Tibial nerve (tissue), 4 donors: ENCODE measurements at regions not wholly inside any gene's neighbourhood (a gene's known extent, or its start where the extent isn't known, plus 50 kb on each side); places are given as distances from the start of the nearest gene placed in this dataset.

Source experiments
- DNase-seq, 2 donors: peaks; one replicate each; pipeline ENCODE4 v3.0.0-alpha.2; 2019; ENCODE audit warnings: low spot score in 2 of 2
- H3K27ac ChIP-seq, 4 donors: fragments of 200-600 bp; sonication (generic) in 3 of 4; one replicate each; pipeline ENCODE4 v1.5.1; 2017 to 2019; ENCODE audit warnings: mild to moderate bottlenecking in 1 of 4
- H3K27me3 ChIP-seq, 2 donors: fragments of 200-600 bp; sonication (generic) in 1 of 2; one replicate each; pipeline versions ENCODE4 v1.5.1 to v1.6.0; 2017 to 2019
- H3K36me3 ChIP-seq, 3 donors: fragments of 200-600 bp; sonication (generic); one replicate each; pipeline ENCODE4 v1.5.1; 2018 to 2019
- H3K4me1 ChIP-seq, 4 donors: fragments of 200-600 bp; sonication (generic) in 3 of 4; one replicate each; pipeline ENCODE4 v1.5.1; 2017 to 2019
- H3K4me3 ChIP-seq, 4 donors: fragments of 200-600 bp; sonication (generic) in 3 of 4; one replicate each; pipeline ENCODE4 v1.5.1; 2017 to 2019; ENCODE audit warnings: mild to moderate bottlenecking in 1 of 4, moderate library complexity in 1 of 4
- H3K9me3 ChIP-seq, 4 donors: fragments of 200-600 bp; sonication (generic) in 3 of 4; one replicate each; pipeline ENCODE4 v1.5.1; 2017 to 2019
- EP300 ChIP-seq, 2 donors: sonication (generic); formaldehyde crosslinking; IDR thresholded peaks; one replicate each; pipeline ENCODE4 v1.6.1; 2017; ENCODE audit warnings: antibody characterized with exemption in 2 of 2, mild to moderate bottlenecking in 1 of 2
- POLR2A ChIP-seq, 2 donors: fragments of 450-650 bp; IDR thresholded peaks; one replicate each; pipeline ENCODE4 v1.6.1; 2017; ENCODE audit warnings: antibody characterized with exemption in 2 of 2, mild to moderate bottlenecking in 2 of 2, moderate library complexity in 2 of 2
- WGBS, 2 donors: methylation state at CpG; one replicate each; pipeline ENCODE4 v1.1.5; 2018; 5-methylcytosine and 5-hydroxymethylcytosine counted together
- TF ChIP-seq, protein P1 (sequence below), 5 experiments: fragments of 200-600 bp in 3 of 5; fragments of 450-650 bp in 2 of 5; sonication (generic) in 3 of 5; IDR thresholded peaks; one replicate each; pipeline ENCODE4 v1.5.1; 2016 to 2019; ENCODE audit warnings: antibody characterized with exemption in 5 of 5, mild to moderate bottlenecking in 3 of 5, moderate library complexity in 2 of 5

GRCh38 chr3:143183665-143183964 lies 64.0 kb downstream of the CHST2 start:
- H3K4me1 ChIP-seq = no peaks in the 10 kb centered on the region
- WGBS, 2 donors = 82 to 88% methylated on average over 4 of the region's 4 CpGs
- no peaks in the 10 kb centered on the region for H3K36me3 ChIP-seq
- H3K9me3 ChIP-seq = peaks cover 0 to 9% (median 0%) of the 10 kb centered on the region in 4 donors
- TF ChIP-seq, protein P1, sequence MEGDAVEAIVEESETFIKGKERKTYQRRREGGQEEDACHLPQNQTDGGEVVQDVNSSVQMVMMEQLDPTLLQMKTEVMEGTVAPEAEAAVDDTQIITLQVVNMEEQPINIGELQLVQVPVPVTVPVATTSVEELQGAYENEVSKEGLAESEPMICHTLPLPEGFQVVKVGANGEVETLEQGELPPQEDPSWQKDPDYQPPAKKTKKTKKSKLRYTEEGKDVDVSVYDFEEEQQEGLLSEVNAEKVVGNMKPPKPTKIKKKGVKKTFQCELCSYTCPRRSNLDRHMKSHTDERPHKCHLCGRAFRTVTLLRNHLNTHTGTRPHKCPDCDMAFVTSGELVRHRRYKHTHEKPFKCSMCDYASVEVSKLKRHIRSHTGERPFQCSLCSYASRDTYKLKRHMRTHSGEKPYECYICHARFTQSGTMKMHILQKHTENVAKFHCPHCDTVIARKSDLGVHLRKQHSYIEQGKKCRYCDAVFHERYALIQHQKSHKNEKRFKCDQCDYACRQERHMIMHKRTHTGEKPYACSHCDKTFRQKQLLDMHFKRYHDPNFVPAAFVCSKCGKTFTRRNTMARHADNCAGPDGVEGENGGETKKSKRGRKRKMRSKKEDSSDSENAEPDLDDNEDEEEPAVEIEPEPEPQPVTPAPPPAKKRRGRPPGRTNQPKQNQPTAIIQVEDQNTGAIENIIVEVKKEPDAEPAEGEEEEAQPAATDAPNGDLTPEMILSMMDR (IDR thresholded peaks at IDR 0.05) = no peak
- TF ChIP-seq POLR2A (IDR thresholded peaks at IDR 0.05) = no peak
- no peak for TF ChIP-seq EP300 (IDR thresholded peaks at IDR 0.05)
- H3K27me3 ChIP-seq = no peaks in the 10 kb centered on the region
- no peak overlapping the region for H3K27ac ChIP-seq
- DNase-seq = no peak
- H3K4me3 ChIP-seq = no peak overlapping the region

DNA sequence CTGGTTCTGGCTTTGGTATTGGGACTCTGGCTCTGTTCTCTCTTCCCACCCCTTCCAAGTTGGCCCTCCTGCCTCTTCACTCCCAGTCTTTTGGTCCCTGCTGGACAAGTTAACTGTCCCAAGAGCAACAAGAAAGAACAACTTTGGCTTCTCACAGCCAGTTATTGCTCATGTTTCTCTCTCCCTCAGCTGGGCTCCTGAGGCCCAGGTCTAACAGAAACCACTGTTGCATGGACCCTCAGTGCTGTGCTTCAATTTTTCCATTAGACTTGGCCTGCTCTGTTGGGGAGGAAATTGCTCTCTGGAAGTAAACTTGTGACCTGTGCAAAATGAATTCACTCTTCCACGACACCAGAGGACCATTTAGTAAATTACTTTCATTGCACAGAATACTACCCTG lies 64.5 kb downstream of the CHST2 start:
- no peak overlapping the region for H3K27ac ChIP-seq
- H3K4me3 ChIP-seq = no peak overlapping the region
- H3K27me3 ChIP-seq = no peaks in the 10 kb centered on the region
- DNase-seq = no peak
- H3K36me3 ChIP-seq = no peaks in the 10 kb centered on the region
- H3K9me3 ChIP-seq = peaks cover 0 to 9% (median 0%) of the 10 kb centered on the region in 4 donors
- TF ChIP-seq EP300 (IDR thresholded peaks at IDR 0.05) (no peak), POLR2A (IDR thresholded peaks at IDR 0.05) (no peak)
- TF ChIP-seq, protein P1 (IDR thresholded peaks at IDR 0.05) = no peak
- no peaks in the 10 kb centered on the region for H3K4me1 ChIP-seq
- 65 to 78% methylated on average over 1 of the region's 1 CpG for WGBS, 2 donors

- Histone ChIP-seq H3K4me3 (no peak overlapping the region), H3K36me3 (no peaks in the 10 kb centered on the region), H3K27ac (no peak overlapping the region), H3K9me3 (peaks cover 0 to 9% (median 0%) of the 10 kb centered on the region in 4 donors), H3K27me3 (no peaks in the 10 kb centered on the region), H3K4me1 (no peaks in the 10 kb centered on the region)
- TF ChIP-seq, protein P1 (IDR thresholded peaks at IDR 0.05) = no peak
- TF ChIP-seq POLR2A (IDR thresholded peaks at IDR 0.05) (no peak), EP300 (IDR thresholded peaks at IDR 0.05) (no peak)
- DNase-seq = no peak
Measured at GRCh38 chr3:143185401-143185800, 65.8 kb downstream of the CHST2 start.

- WGBS, 2 donors = 91 to 93% methylated on average over 1 of the region's 1 CpG
- Histone ChIP-seq H3K9me3 (no peaks in the 10 kb centered on the region), H3K4me3 (no peak overlapping the region), H3K36me3 (no peaks in the 10 kb centered on the region), H3K4me1 (no peaks in the 10 kb centered on the region), H3K27me3 (no peaks in the 10 kb centered on the region), H3K27ac (no peak overlapping the region)
- DNase-seq = no peak
- TF ChIP-seq, protein P1 (IDR thresholded peaks at IDR 0.05) = no peak
- no peak for TF ChIP-seq POLR2A (IDR thresholded peaks at IDR 0.05)
- no peak for TF ChIP-seq EP300 (IDR thresholded peaks at IDR 0.05)
Measured at GRCh38 chr3:143187111-143187510, 67.5 kb downstream of the CHST2 start.

DNA sequence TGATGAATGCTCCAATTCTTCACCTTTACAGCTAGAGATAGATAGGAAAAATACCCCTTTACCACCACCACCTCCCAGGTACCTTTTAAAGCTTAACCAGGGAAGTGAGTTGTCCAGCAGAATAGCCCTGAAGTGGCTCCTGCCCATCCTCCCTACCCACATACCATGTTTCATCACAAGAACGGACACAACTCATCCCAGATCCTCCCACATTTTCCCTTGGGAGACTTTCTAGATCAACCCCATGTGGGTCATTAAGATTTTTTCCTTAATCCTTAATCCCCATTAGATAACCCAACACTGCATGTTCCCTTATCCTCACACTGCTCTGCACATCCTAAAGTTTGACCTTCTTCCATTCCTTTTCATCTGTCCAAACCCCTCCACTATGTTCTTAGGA lies 69.3 kb downstream of the CHST2 start:
- H3K4me1 ChIP-seq = no peaks in the 10 kb centered on the region
- DNase-seq = no peak
- H3K27me3 ChIP-seq = no peaks in the 10 kb centered on the region
- WGBS, 2 donors = 73 to 76% methylated on average over 1 of the region's 1 CpG
- TF ChIP-seq EP300 (IDR thresholded peaks at IDR 0.05) (no peak), POLR2A (IDR thresholded peaks at IDR 0.05) (no peak)
- TF ChIP-seq, protein P1 (IDR thresholded peaks at IDR 0.05) = no peak
- H3K9me3 ChIP-seq = no peaks in the 10 kb centered on the region
- H3K36me3 ChIP-seq = no peaks in the 10 kb centered on the region
- no peak overlapping the region for H3K27ac ChIP-seq
- H3K4me3 ChIP-seq = no peak overlapping the region
